B cell (primary cell): ENCODE measurements at regions not wholly inside any gene's neighbourhood (a gene's known extent, or its start where the extent isn't known, plus 50 kb on each side); places are given as distances from the start of the nearest gene placed in this dataset.

Experiments used
- ATAC-seq: fragments of 200-7000 bp; cut with Tn5 transposase; one replicate; pipeline ENCODE4 v1.10.0; 2021; ENCODE audit warnings: low read depth, mild to moderate bottlenecking, moderate number of reproducible peaks, moderate library complexity
- CTCF ChIA-PET: fragments of 350-600 bp; sonication (Branson Sonifier 250); formaldehyde crosslinking; loops from one replicate; lab custom pipeline; 2021; ENCODE audit warnings: antibody characterized with exemption, inconsistent platforms; lab: Charles Lee
- POLR2A ChIA-PET: fragments of 350-600 bp; sonication (Branson Sonifier 250); formaldehyde crosslinking; loops from one replicate; lab custom pipeline; 2021; ENCODE audit warnings: antibody characterized with exemption; lab: Charles Lee
- DNase-seq: peaks from one replicate; pipeline ENCODE4 v3.0.0; 2013
- H2AFZ ChIP-seq: 2 replicates; pipeline ENCODE4 v1.6.1; 2012; ENCODE audit warnings: mild to moderate bottlenecking, low read depth, low read length; ENCODE audit not compliant: insufficient read depth, poor library complexity, severe bottlenecking
- H3K27ac ChIP-seq, 2 donors: 1 replicate in 1 of 2; 2 replicates in 1 of 2; pipeline ENCODE4 v1.5.1; 2012 to 2013; ENCODE audit warnings: low read length in 2 of 2, mild to moderate bottlenecking in 2 of 2, moderate library complexity in 1 of 2
- H3K27me3 ChIP-seq, 4 experiments: fragments of 200-600 bp in 1 of 4; sonication (generic) in 1 of 4; replicated peaks in 1 of 4; 1 replicate in 2 of 4; 2 replicates in 2 of 4; pipeline versions ENCODE4 v1.6.1 to v1.7.0; 2013 to 2016; ENCODE audit warnings: low read length in 3 of 4, mild to moderate bottlenecking in 2 of 4, mixed read lengths in 1 of 4, moderate library complexity in 1 of 4; ENCODE audit not compliant: insufficient read depth in 4 of 4, control insufficient read depth in 3 of 4; ENCODE audit errors: control extremely low read depth in 1 of 4
- H3K36me3 ChIP-seq, 2 experiments: replicated peaks in 1 of 2; 1 replicate in 1 of 2; 2 replicates in 1 of 2; pipeline versions ENCODE4 v1.6.1 to v1.7.1; 2013; ENCODE audit warnings: low read length in 1 of 2; ENCODE audit not compliant: insufficient read depth in 2 of 2, control insufficient read depth in 1 of 2; ENCODE audit errors: control extremely low read depth in 1 of 2, extremely low read depth in 1 of 2
- H3K4me1 ChIP-seq, 2 donors: fragments of 200-600 bp in 1 of 2; sonication (generic) in 1 of 2; 1 replicate in 1 of 2; 2 replicates in 1 of 2; pipeline versions ENCODE4 v1.5.1 to v1.6.1; 2013 to 2017; ENCODE audit warnings: low read length in 2 of 2; ENCODE audit not compliant: control insufficient read depth in 2 of 2, insufficient read depth in 2 of 2
- H3K4me2 ChIP-seq: replicated peaks from 2 replicates; pipeline ENCODE3; 2012; ENCODE audit warnings: mild to moderate bottlenecking, low read depth, low read length; ENCODE audit not compliant: poor library complexity, severe bottlenecking
- H3K4me3 ChIP-seq, 5 experiments: fragments of 200-600 bp in 1 of 5; sonication (generic) in 1 of 5; 1 replicate in 3 of 5; 2 replicates in 2 of 5; pipeline versions ENCODE4 v1.5.1 to v1.7.0; 2011 to 2016; ENCODE audit warnings: low read length in 4 of 5, mild to moderate bottlenecking in 4 of 5, low read depth in 2 of 5, control low read depth in 1 of 5, moderate library complexity in 1 of 5; ENCODE audit not compliant: insufficient read depth in 1 of 5; ENCODE audit errors: control extremely low read depth in 1 of 5, extremely low read depth in 1 of 5
- H3K79me2 ChIP-seq: fragments of 200-600 bp; sonication (generic); one replicate; pipeline ENCODE4 v1.6.0; 2016; ENCODE audit warnings: low read length; ENCODE audit not compliant: control insufficient read depth, insufficient read depth
- H3K9ac ChIP-seq: fragments of 200-600 bp; sonication (generic); 2 replicates; pipeline ENCODE4 v1.6.1; 2017; ENCODE audit warnings: mild to moderate bottlenecking, low read length, moderate library complexity
- H3K9me3 ChIP-seq, 3 donors: one replicate each; pipeline versions ENCODE4 v1.6.1 to v1.7.1; 2013; ENCODE audit warnings: low read length in 2 of 3; ENCODE audit not compliant: control insufficient read depth in 2 of 3, insufficient read depth in 1 of 3; ENCODE audit errors: control extremely low read depth in 1 of 3
- H4K20me1 ChIP-seq: 2 replicates; pipeline ENCODE4 v1.6.0; 2012; ENCODE audit warnings: mild to moderate bottlenecking, low read length; ENCODE audit not compliant: insufficient read depth, control insufficient read depth, poor library complexity, severe bottlenecking
- H3K27ac Mint-ChIP-seq: one replicate; pipeline ENCODE4 v1.8.0; 2021; ENCODE audit warnings: mixed read lengths
- H3K27me3 Mint-ChIP-seq: one replicate; pipeline ENCODE4 v1.8.0; 2021; ENCODE audit warnings: mixed read lengths
- H3K4me1 Mint-ChIP-seq: one replicate; pipeline ENCODE4 v1.8.0; 2021; ENCODE audit warnings: mixed read lengths
- H3K4me3 Mint-ChIP-seq: one replicate; pipeline ENCODE4 v1.8.0; 2021; ENCODE audit warnings: mixed read lengths
- H3K9me3 Mint-ChIP-seq: one replicate; pipeline ENCODE4 v1.8.0; 2022; ENCODE audit warnings: mixed read lengths; ENCODE audit not compliant: insufficient read depth
- EZH2 ChIP-seq: IDR thresholded peaks from 2 replicates; pipeline ENCODE4 v1.6.1; 2012; ENCODE audit warnings: borderline replicate concordance, low read depth, mild to moderate bottlenecking, moderate library complexity, low read length; ENCODE audit not compliant: insufficient read depth, poor library complexity, severe bottlenecking
- WGBS: methylation state at CpG from one replicate; pipeline ENCODE4 v1.1.5; 2013; ENCODE audit warnings: missing lambda C conversion rate; ENCODE audit not compliant: insufficient coverage; 5-methylcytosine and 5-hydroxymethylcytosine counted together
- intact Hi-C: fragments of 100-400 bp; cut with micrococcal nuclease; formaldehyde crosslinking; loops from one replicate; pipeline ENCODE4 v1.10.0; 2022
- TF ChIP-seq, protein P1 (sequence below): fragments of 200-600 bp; IDR thresholded peaks from one replicate; pipeline ENCODE4 v1.8.0; 2022; ENCODE audit warnings: antibody characterized with exemption, mild to moderate bottlenecking

DNA sequence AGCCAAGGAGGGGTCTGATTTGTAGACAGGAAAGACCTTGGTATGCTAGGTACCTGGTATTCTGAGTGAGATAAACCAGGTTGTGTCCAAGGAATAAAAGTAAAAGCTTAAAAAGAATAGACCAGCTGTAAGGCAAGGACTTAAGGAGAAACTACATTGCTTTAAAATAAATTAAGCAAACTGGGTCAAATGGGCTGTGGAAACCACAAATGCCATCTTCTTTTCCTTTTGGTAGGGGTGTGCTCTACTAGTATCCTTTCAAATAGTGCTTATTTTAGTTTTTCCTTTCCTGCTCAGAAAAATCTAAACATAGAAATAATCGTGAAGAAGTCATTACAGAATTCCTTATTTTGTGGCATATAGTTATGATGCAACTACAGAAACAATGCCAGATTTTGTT, 138.6 kb upstream of the KLF12 start:
- no peak overlapping the region for H3K4me3 Mint-ChIP-seq
- WGBS, result no CpG with 5 or more reads among the region's 1 CpG

DNA sequence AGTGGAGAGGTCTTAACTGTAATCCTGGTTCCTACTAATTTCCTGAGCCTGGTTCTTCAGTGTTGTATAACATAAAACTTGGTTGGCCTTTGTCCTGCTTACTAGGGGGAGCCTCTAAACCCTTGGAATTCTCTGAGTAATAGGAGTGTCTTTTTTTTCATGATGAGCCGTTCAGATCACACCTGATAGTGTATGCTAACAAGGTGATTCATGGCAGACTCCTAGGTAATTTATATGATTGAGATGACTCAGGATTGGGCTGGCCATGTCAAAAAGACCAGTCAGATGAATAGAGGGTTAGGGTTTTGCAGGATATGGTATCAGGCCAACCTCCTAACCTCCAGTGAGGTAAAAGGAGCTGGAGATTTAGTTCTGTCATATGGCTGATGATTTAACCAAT, 135.8 kb upstream of the KLF12 start:
- H3K27ac Mint-ChIP-seq, result no peak overlapping the region
- POLR2A ChIA-PET, result no interaction called here
- Histone ChIP-seq H2AFZ (no peak overlapping the region), H3K9ac (no peak overlapping the region), H3K4me2 (no peak overlapping the region), H3K36me3 (no peaks in the 10 kb centered on the region), H3K4me3 (no peak overlapping the region), H3K79me2 (no peaks in the 10 kb centered on the region), H3K9me3 (peaks cover 4 to 7% (median 5%) of the 10 kb centered on the region in 3 donors), H4K20me1 (no peaks in the 10 kb centered on the region), H3K27ac (no peak overlapping the region), H3K4me1 (no peaks in the 10 kb centered on the region), H3K27me3 (peaks cover 0 to 3% (median 0%) of the 10 kb centered on the region in 4 experiments)
- no peak overlapping the region for H3K4me3 Mint-ChIP-seq
- peaks cover 6% of the 10 kb centered on the region for H3K9me3 Mint-ChIP-seq
- no peak for DNase-seq
- 50% methylated on average over 1 of the region's 1 CpG for WGBS
- no peak for ATAC-seq
- no peak for TF ChIP-seq EZH2
- TF ChIP-seq, protein P1, sequence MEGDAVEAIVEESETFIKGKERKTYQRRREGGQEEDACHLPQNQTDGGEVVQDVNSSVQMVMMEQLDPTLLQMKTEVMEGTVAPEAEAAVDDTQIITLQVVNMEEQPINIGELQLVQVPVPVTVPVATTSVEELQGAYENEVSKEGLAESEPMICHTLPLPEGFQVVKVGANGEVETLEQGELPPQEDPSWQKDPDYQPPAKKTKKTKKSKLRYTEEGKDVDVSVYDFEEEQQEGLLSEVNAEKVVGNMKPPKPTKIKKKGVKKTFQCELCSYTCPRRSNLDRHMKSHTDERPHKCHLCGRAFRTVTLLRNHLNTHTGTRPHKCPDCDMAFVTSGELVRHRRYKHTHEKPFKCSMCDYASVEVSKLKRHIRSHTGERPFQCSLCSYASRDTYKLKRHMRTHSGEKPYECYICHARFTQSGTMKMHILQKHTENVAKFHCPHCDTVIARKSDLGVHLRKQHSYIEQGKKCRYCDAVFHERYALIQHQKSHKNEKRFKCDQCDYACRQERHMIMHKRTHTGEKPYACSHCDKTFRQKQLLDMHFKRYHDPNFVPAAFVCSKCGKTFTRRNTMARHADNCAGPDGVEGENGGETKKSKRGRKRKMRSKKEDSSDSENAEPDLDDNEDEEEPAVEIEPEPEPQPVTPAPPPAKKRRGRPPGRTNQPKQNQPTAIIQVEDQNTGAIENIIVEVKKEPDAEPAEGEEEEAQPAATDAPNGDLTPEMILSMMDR, result no peak
- intact Hi-C loops, result no loop called here
- CTCF ChIA-PET, result interaction anchor here (1.1 kb wide), 1 partner anchor 17 kb away, joined by 3 read pairs; no protein-coding TSS in a partner anchor
- H3K27me3 Mint-ChIP-seq, result peaks cover 6% of the 10 kb centered on the region
- no peaks in the 10 kb centered on the region for H3K4me1 Mint-ChIP-seq

More for the DNA sequence above, 138.6 kb upstream of the KLF12 start:
- TF ChIP-seq EZH2, result no peak
- TF ChIP-seq, protein P1, result no peak
- H3K9me3 Mint-ChIP-seq, result peaks cover 3% of the 10 kb centered on the region
- ATAC-seq, result no peak
- no peak overlapping the region for H3K27ac ChIP-seq
- no peaks in the 10 kb centered on the region for H3K27me3 ChIP-seq
- H3K9me3 ChIP-seq, result peaks cover 1 to 5% (median 4%) of the 10 kb centered on the region in 3 donors
- POLR2A ChIA-PET, result no interaction called here
- intact Hi-C loops, result no loop called here
- H3K4me1 Mint-ChIP-seq, result no peaks in the 10 kb centered on the region
- no peaks in the 10 kb centered on the region for H3K4me1 ChIP-seq
- CTCF ChIA-PET, result interaction anchor here (0.6 to 2.0 kb wide), 2 partner anchors 14 to 308 kb away, joined by 4 to 5 read pairs; no protein-coding TSS in a partner anchor
- no peaks in the 10 kb centered on the region for H4K20me1 ChIP-seq
- no peaks in the 10 kb centered on the region for H3K36me3 ChIP-seq
- H3K79me2 ChIP-seq, result no peaks in the 10 kb centered on the region
- no peak overlapping the region for H2AFZ ChIP-seq
- no peak overlapping the region for H3K4me3 ChIP-seq
- no peak for DNase-seq
- peaks cover 6% of the 10 kb centered on the region for H3K27me3 Mint-ChIP-seq
- H3K27ac Mint-ChIP-seq, result no peak overlapping the region
- no peak overlapping the region for H3K9ac ChIP-seq
- H3K4me2 ChIP-seq, result no peak overlapping the region
